ENCODE measurements at regions not wholly inside any gene's neighbourhood (a gene's known extent, or its start where the extent isn't known, plus 50 kb on each side); places are given as distances from the start of the nearest gene placed in this dataset.

DNA sequence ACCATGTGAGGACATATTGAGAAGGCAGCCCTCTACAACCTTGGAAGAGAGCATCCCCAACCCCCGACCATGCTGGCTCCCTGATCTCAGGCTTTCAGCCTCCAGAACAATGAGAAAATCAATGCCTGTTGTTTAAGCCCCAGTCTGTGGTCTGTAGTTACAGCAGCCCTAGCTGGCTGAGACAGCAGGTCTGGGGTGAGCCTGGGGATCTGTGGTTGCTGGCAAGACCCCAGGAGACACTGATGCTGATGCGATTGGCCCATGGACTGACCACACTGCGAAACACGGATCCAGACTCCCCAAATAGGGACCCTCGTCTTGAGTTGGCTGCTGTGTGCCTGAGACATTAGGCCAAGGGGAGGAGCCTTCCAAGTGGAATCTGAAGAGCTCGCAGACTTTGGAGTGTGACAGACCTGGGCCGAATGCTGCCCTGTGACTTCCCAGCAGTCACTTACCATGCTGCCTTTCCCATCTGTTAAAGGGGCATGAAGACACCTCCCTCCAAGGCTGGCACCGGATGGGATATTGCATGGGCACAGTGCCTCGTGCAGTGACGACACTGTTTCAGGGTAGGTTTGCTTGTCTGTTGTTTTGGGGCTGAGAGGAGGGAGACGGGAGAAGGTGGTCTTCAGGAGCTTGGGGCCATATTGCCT, 147.8 kb upstream of the RPL38 start:
- TF ChIP-seq POLR2AphosphoS5 (IDR thresholded peaks at IDR 0.05; ENCODE audit: low read depth, low read length) (no peak), SIN3A (IDR thresholded peaks at IDR 0.05; ENCODE audit: borderline replicate concordance, insufficient read depth, low read length) (no peak)
- TF ChIP-seq, protein P1, sequence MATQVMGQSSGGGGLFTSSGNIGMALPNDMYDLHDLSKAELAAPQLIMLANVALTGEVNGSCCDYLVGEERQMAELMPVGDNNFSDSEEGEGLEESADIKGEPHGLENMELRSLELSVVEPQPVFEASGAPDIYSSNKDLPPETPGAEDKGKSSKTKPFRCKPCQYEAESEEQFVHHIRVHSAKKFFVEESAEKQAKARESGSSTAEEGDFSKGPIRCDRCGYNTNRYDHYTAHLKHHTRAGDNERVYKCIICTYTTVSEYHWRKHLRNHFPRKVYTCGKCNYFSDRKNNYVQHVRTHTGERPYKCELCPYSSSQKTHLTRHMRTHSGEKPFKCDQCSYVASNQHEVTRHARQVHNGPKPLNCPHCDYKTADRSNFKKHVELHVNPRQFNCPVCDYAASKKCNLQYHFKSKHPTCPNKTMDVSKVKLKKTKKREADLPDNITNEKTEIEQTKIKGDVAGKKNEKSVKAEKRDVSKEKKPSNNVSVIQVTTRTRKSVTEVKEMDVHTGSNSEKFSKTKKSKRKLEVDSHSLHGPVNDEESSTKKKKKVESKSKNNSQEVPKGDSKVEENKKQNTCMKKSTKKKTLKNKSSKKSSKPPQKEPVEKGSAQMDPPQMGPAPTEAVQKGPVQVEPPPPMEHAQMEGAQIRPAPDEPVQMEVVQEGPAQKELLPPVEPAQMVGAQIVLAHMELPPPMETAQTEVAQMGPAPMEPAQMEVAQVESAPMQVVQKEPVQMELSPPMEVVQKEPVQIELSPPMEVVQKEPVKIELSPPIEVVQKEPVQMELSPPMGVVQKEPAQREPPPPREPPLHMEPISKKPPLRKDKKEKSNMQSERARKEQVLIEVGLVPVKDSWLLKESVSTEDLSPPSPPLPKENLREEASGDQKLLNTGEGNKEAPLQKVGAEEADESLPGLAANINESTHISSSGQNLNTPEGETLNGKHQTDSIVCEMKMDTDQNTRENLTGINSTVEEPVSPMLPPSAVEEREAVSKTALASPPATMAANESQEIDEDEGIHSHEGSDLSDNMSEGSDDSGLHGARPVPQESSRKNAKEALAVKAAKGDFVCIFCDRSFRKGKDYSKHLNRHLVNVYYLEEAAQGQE (IDR thresholded peaks at IDR 0.05; ENCODE audit: insufficient read depth in 1 of 2, low read depth in 2 of 2, low read length in 2 of 2) = no peak

All from PFSK-1 (cell line).